ENCODE measurements at regions not wholly inside any gene's neighbourhood (a gene's known extent, or its start where the extent isn't known, plus 50 kb on each side); places are given as distances from the start of the nearest gene placed in this dataset.

DNA sequence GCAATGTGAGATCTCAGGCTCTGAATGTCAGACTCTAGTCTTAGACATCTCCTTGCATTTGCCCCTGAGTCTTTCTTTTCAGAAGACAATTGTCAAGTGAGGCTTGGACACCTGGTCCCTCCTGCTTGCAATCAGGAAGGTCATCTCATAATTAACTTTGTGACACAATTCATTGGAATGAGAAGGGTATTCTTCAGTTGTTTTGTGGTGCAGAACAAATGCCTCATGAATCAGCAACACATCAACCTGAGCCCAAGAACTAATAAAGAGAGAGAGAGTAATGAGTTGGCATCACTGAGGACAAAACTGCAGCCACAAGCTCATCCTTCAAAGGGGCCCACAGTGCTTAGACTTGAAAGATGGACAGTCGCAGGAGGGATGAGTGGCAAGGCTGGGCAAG lies 375.8 kb downstream of the INSC start:
- no peak for FAIRE-seq

DNA sequence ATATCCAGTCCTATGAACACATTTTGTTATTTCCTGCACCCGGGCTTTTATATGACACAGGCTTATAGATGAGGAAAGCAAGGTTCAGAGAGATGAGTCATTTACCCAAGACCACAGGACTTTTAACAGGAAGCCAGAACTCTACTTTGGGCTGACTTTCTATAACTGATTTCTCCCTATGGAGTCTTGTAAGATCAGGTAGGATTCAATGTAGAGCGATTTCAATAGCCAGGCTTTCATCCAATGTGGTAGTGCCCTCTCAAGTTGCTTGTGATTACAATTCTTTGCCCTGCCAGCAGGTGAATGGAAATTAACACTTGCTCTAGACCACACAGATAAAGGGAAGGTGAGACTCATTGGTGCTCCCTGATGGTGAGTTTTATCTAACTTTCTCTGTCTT lies 378.3 kb downstream of the INSC start:
- no peak for FAIRE-seq

DNA sequence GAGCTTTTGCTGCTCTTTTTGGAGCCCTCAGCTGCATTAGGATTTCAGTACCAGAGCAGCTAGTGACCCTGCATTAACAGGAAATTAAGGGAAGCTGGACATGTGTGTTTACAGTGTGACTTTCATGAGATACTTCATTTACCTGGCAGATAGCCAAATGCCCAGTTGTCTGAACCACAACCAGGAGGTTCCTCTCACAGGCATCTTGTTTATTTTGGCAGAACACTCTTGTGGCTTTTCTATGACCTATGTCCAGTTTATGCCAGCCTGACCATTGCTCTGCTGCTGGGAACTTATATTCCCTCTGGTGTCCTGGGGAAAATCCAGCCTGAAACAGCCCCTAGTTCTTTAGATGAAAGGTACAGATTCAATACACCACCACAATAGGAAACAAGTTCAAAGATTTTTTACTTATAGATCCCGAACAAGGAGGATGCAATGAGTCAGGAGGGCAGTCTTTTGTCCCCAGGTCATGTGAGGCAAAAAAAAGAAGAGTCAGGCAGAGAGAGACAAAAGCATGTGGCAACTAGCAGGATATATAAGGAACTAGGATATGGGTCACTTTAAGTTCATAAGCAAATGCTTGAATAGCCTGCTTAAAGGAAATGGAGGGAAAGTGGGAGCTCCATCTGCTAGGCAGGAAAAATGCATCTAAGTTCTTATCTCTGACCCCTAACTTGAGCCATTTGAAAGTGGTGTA lies 379.3 kb downstream of the INSC start:
- no peak for FAIRE-seq

DNA sequence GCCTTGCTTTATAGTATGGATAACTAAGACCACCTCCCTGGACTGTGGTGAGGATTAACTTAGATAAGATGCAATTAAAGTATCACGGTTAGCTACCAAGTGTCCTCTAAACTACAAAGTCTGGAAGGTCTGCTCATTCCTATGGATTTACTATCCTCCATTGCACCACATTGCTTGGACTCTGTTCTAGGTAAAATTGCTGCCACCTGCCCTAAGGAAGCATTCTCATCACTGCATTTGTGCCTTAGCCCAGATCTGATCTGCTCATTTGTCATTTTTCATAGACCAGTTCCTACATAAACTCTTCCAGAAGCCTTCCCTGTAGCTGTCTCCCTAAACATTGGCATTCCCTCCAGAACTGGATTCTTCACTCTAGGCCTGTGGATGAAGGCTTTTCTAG lies 380.0 kb downstream of the INSC start:
- no peak for FAIRE-seq

DNA sequence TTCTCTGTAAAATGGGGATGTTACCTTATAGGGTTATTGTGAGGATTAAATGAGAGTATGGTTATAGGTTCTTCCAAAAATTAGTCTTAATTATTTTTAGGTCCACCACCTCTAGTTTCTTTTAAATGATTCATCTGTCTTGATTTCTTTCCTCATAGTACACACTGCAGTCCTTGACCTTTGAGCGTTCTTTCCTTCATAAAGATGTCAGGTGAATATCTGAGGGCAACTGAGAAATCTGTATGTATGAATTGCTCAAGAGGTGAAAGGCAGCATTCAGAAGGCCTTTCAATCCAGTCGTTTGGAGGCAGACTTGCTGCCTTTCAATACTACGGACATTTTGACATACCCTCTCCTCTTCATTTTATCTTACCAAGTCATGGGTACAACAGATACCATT lies 380.7 kb downstream of the INSC start:
- FAIRE-seq: no peak

DNA sequence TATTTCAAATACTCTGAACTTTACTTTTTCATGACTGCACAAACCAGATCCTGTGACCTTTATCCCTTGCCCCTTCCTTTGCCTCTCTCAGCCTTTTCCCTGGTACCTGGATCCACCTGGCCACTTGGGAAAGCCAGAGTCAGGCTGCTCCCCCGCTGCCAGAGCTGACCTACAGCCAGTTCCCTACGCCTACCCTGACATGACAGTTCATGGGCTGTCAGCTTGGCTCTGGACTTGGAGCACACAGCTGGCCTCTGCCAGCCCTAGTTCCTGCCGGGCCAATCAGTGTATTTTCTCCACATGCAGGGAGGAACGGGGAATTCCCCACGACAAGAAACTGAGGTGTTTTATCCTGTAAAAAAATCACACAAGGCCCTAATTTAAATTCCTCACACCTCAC lies 382.6 kb downstream of the INSC start:
- FAIRE-seq: no peak

DNA sequence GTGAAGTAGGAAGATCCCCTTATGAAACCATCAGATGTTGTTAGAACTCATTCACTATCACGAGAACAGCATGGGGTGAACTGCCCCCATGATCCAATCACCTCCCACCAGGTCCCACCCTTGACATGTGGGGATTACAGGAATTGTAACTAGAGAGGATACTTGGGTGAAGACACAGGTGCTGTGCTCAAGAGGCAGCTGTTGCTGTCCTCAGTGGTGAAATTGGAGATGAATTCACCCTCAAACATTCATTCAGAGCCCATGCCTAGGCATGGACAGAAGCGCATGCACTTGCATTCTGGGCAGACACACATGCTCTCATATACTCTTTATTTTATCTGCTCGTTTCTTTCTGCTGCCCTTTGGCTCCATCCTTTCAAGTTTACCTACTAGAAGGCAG lies 385.0 kb downstream of the INSC start:
- no peak for FAIRE-seq

DNA sequence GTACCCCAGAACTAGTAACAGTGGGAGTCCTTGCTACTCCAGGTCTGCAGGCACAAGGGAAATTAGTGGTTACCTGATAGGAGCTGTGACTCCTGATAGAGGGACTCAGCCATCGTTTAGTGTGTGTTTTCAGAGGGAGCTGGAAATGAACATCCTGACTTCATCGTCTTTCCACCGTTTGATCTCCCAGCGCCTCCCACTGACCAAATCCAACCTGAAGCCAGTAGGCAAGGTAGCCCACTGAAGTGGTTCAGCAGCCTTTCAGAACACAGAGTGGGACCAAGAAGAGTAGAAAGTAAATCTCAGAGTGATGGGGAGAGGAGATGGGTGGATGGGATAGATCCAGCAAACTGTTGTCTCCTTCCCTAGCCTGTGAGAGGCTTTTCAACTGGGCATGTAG lies 385.9 kb downstream of the INSC start:
- FAIRE-seq: no peak

DNA sequence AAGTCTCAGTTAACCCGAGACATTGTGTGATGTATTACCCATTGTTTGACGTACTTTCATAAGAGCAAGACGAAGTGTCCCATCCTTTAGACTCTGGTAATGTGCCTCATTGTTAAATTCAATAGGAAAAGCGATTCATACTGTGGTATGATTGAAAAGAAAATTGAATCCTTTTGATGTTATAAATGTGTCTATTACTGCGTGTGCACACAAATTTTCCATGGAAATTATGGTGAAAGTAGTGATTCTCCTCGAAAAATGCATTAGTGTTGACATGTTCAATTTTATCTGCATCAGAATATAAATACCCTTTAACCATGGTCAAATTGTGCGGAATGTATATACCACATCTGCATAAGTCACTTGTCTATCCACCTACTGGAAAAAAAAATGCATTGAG lies 386.8 kb downstream of the INSC start:
- no peak for FAIRE-seq

DNA sequence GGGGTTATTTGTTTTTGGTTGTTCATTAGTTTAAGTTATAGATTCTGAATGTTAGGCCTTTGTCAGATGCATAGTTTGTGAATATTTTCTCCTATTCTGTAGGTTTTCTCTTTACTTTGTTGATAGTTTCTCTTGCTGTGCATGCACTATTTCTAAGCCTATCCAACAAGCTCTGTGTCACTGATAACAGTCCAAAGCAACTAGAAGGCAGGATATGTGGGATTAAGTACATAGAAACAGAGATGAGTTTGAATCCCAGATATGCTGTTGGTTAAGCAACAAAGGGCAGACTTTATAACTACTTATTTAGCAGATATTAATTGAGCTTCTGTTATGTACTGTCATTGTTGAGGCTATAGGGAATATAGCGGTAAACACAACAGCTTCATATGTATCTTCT lies 390.4 kb downstream of the INSC start:
- FAIRE-seq: no peak

DNA sequence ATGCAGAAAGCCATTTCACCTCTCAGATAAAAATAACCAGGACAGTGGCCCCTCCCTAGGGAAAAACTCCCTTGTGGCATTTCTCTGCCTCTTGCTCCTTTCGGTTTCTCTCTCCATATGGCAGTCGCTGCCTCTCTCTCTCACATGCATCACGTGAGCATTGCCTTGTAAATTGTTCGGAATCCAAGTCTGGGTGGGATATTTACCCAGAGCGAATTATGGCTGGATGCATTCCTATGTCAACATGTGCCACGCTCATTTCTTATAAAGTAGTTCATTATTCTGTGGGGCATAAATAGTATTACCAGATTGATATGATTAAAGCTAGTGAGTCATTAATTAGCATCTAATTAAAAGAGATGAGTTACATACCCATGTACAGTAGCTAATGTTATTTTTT lies 392.9 kb downstream of the INSC start:
- no peak for FAIRE-seq

DNA sequence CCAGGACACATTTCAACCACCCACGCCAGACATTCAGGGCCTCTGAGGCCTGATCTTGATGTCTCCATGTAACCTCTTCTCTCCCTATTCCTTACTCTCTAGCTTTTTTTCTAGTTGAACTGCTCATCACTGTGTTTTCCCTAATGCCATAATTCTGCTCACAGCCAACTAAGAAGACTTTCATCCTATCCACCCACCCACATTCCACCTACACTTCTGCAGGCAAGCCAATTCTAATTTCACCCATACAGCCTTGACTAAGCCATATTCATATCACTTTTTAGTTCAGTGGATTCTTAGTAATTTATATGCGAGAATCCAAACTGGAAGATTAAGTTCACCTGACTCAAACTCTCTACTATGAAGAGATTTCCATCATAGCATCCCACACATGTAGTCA lies 394.4 kb downstream of the INSC start:
- no peak for FAIRE-seq

DNA sequence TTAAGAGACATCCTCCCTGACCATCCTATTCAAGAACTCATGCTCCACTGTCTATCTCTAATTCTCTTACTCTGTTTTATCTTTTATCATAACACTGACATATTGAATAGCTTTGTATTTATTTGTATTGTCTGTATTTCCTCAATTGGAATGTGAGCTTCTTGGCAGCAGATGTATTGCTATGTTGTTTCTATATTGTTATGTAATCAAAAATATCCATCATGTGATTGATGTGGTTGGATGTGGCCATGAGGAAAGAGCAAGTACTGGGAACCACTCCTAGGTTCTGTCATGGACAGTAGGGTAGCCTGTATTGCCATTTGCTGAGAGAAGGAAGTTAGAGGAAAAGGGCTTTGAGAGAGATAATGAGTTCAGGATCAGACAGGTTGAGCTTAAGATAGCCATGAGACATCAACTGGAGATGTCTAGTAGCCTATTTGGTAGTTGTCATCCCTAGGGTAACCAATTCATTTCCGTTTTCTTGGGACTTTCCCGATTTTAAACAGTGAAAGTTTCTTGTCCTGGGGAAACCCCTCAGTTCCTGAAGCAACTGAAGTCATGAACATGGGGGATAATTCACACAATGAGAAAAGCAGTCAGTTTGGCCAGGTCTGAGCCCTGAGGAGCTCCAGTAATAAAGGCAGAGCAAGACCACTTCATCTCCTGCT lies 404.5 kb downstream of the INSC start:
- FAIRE-seq: no peak

DNA sequence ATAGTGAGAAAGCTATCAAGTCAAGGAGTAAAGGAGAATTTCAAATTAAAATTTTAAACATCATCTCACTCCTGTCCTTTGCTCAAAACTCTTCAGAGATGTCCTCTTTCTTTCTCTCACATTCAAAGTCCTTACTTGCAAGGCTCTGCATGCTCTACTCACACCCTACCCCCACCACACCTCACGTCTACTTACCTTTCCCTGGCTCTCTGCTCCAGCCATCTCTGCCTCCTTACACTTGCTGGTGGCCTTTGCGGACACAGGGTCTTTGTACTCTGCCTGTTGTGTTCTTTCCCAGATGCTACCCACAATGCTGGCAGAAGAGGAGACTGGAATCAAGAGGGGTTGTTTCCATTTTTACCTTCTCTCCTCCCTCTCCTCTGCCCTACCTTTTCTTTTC lies 405.2 kb downstream of the INSC start:
- no peak for FAIRE-seq

DNA sequence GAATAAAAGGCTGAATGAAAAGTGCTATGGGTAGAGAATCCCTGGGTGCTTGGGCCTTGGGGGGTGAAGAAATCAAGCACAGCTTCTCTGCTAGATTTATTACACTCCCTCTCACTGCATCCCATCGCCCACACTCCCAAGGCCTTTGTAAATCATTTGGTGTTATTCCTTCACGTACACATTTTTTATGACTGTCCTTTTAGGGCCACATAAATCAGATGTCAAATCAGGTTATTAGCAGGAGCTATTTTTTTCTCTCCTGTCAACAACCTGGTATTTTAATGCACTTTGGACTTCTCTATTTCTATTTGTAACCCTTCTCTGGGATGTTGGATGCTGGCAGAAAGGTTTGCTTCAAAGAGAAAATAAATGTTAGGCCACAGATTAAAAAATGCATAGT lies 408.8 kb downstream of the INSC start:
- no peak for FAIRE-seq

DNA sequence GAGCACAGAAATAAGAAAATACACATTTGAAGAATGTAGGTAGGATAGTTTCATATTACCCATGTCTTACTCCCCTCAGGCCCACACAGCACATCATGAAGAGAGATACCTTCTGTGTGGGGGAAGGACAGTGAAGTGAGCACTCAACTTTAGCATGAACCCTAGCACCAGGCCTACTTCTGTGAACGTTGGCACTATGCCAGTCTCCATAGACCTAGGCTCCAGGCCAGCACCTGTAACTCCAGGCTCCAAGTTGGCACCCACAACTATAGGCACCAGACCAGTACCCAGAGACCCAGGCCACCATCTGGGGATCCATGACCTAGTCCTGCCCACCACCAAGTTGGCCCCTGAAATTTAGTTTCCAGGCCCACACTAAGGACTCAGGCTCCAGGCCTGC lies 410.9 kb downstream of the INSC start:
- FAIRE-seq: no peak

DNA sequence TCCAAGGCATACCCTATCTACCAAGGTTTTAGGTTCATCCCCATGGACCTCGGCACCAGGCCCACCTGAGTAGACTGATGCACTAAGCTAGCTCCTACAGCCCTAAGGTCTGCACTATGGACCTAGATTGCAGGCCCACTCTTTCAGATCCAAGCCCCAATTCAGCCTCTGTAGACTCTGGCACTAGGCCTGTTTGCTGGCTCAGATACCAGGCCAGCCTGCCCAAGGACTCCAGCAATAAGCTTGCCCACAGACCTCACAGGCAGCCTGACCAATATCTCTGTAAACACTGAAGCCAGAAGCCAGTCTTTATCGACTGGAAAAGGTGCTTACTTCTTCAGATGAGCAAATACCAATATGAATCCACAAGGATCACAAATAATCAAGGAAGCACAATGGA lies 411.3 kb downstream of the INSC start:
- no peak for FAIRE-seq

DNA sequence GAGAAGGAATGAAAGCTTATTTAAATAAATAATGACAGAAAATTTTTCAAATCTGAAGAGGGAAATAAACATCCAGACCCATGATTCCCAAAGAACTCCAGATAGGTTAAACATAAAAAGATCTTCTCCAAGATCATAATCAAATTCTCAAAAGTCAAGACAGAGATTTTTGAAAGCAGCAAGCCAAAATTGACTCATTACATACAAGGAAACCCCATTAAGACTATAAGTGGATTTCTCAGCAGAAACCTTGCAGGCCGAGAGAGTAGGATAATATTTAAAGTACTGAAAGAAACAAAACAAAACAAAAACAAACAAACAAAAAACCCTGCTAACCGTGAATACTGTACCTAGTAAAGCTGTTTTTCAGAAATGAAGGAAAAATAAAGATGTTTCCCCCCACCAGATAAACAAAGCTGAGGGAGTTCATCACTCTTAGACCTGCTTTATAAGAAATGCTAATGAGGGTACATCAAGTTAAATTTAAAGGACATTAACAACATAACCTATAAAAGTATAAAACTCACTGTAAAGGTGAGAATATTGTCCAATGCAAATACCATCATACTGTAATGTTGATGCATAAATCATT lies 412.2 kb downstream of the INSC start:
- FAIRE-seq: no peak

DNA sequence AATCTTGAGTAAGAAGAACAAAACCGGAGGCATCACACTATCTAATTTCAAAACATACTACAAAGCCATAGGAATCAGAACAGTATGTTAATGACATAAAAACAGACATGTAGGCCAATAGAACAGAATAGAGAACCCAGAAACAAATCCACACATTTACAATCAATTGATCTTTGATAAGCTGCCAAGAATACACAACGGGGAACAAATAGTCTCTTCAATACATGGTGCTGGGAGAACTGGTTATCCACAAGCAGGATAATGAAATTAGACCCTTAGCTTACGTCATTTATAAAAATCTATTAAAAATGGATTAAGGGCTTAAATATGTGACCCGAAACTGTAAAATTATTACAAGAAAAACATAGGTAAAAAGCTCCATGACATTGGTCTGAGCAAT lies 417.7 kb downstream of the INSC start:
- FAIRE-seq: no peak

DNA sequence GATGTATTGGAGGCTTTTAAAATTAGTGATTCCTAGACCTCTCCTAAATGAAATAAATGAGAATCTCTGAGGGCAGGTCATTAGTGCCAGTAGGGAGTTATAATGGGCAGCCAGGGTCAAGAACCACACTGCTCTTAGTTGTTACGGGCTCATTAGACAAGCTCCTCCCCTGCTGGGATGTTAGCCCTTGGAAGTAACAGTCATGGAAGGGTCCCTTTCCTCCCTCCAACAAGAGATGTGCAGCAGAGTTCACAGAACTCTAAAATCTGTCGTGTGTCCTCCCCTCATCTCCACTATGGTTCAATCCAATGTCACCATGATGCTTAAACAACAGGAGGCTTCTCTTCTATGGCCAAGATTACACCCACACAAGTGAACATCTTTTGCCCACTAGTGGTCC lies 419.5 kb downstream of the INSC start:
- FAIRE-seq: no peak

DNA sequence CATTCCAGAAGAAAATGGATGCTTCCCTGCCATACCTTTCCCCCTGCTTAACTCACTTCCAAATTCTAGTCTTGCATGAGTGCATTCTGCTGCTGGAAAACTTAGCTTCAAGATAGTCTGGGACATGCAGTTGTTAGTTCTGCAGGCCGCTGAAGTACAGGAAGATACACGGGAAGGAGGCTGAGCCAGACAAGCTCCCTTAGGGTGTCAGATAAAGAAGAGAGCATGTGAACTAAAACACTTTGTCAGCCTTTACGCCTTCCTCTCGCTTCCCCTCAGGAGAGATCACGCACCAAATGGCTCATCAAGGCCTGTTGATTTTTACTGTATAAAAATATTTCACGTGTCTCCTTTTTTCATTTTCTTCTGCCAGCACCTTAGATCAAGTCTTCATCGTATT lies 420.7 kb downstream of the INSC start:
- no peak for FAIRE-seq

DNA sequence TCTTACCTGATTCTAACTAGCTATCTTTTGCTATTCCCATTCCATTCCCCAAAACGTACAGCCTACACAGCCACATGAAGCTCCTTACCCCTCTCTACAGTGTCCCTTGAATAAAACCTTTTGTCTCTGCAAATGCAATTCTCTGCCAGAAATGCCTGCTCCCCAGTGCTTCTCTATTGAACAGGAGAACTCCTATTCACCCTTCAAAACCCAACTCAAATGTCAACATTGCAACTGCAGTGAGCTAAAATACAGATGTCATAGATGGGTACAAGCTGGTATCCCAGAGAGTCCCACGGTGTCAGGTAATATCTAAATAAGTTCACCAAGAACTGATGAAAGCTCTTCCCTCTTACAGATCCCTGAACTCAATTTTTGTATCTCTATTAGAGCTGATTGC lies 421.7 kb downstream of the INSC start:
- FAIRE-seq: no peak

DNA sequence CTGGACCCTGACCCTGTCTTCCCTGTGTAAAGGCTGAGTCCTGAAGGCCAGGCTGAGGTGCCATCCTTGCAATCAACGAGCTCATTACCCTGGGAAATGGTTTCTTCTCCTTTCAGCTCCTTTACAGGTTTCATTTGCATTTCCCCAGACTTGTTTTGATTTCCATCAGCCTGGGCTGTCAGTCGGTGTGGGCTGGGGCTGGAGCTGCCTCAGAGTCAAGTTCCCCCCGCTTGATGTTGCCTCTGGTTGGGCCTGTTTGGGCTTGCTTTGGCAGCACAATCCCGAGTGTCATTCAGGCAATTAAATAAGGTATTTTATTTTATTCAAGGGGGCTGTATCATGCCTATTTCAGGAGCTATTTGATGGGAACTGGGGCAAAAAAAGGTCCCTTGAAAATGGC lies 424.9 kb downstream of the INSC start:
- FAIRE-seq: no peak

DNA sequence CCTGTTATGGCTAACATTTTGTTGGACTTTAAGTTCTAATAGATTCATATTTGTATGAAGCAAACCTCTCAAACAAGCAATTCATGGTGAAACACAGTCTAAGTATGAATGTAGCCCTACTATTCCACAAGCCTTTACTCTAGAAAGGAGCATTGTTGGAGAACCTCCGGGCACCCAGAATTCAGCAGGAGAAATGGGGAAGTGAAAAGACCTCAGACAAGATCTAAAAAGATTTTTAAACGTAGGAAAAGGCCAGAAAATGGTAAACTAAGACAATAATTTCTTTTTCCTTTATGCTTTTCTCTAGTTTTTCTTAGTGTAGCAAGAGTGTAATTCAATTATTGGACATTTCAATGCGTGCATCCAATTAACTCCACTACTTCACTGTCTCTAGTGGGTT lies 426.4 kb downstream of the INSC start:
- FAIRE-seq: no peak

DNA sequence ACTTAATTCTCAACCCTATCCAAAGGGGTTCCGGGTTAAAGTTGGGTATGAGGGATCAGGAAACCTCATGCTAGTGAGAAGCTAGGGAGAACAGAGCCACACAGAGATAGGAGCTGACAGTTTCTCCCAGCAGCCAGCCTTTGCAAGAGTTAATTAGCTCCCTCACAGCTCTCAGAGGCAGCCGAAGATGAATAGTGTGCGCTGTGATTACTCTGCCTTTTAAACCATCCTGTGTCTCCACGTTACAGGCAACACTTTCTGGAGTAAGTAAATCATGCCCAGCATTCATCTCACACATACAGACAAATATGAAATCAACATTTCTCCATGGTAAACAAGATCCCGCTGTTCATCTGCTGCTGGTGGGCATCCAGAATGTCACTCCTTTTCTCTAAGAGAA lies 429.6 kb downstream of the INSC start:
- no peak for FAIRE-seq
